ENCODE measurements at regions not wholly inside any gene's neighbourhood (a gene's known extent, or its start where the extent isn't known, plus 50 kb on each side); places are given as distances from the start of the nearest gene placed in this dataset.

DNA sequence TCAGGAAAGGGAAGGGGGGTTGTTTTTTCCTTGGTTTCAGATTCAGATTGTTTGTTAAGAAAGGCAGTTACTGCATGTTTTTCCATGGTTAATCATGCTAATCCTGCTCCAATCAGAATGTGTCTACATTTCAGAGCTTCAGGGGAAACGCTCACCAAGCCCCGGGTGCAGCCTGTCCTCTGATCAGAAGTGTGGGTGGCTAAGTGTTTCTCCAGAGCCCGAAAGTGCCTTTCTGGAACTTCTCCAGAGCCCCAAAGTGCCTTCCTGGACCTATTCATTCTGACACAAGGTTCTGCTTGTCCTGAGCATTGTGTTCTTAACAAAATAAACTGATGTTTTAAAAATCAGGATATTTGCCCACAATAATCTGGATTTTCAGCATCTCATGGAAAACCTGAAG, 359.0 kb upstream of the ZNF521 start:
- no peak for DNase-seq

DNA sequence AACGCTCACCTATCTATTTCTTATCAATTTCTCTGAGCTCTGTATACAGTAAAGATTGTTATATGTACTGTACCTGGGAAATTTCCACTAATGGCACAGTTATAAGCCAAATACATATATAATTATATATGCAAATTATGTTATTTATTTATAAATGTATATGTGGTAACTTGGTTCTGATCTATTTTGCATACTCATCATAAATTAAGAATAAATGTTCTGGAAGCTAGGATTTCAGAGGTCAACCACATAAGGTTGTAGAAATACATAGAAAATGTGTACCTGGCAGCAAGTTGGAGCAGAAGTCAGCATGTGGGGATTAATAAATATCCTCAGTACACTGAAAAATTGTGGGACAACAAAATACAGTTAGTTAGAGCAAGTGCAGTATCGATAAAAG, 353.7 kb upstream of the ZNF521 start:
- DNase-seq, result no peak

DNA sequence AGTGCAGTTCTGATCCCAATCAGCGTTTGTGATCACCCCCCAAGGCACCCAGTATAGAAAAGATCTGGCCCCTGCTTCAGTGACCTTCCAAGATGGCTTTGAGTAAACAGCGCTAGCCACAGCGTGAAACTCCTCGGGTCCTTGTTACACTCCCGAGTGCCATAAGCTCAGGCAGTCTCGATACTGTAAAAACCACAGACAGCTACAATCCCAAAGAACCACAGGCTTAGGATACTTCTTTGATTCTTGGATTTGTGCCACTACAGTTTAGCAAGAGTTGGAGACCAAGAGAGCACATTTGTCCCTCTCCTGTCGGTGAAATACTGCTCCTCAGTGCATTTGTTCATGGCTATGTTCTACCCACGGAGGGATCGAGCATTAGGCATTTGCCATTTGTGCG, 352.5 kb upstream of the ZNF521 start:
- no peak for DNase-seq

DNA sequence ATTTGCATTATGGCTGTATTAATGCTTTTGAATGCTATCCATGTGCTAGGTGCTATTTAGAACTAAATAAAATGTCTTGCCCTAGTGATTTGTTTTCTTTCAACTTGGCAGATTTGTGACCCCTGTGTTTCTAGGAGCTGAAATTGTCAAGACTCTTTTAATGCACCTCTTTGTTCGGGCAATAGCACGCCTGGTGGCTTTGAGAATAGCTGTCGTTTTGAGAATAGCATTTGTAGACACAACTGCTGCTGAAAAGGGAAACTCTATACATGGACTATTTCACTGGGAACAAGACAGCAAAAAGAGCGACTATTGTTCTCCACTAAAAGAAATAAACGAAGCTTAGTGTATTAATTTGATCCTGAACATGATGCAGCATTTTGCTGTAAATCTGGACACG, 352.1 kb upstream of the ZNF521 start:
- no peak for DNase-seq

DNA sequence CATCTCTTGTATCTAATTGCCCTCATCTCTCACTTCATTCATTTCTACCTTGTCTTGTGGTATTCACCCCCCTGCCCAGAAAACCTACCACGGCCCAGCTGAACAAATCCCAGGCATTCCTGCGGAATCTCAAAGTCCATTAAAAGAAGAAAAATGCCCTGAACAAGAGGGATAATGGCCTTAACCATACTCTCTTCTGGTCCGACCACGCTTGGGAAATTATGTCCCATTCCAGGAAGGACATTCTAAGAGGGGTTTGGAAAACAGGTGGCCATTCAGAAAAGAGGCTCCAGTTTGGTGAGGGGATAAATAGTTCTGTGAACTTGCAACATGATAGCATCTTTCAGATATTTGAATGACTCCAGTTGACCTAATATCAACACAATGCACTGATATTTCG, 349.9 kb upstream of the ZNF521 start:
- DNase-seq, result no peak

DNA sequence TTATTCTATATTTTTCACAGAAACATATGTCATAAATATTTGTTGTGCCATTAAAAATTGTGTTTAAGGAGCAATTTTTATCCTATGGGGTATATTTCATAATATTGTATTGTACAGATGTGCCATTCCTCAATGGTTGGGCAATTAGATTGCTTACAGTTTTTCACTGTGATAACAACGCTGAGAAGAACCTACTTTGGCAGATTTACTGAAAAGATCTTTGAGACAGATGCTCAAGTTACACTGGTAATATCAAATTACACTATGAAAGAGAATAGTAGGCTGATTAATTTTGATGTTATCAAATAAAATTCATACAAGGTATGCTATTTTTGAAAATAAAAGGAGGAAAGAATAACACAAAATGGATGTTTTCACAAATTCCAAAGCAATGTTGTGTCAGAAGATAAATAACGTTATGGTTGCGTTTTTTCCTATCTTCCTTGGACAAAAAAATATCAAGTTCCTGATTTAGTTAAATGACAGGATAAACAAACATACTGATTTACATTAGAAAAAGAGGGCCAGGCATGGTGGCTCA, 335.1 kb upstream of the ZNF521 start:
- DNase-seq, result no peak

DNA sequence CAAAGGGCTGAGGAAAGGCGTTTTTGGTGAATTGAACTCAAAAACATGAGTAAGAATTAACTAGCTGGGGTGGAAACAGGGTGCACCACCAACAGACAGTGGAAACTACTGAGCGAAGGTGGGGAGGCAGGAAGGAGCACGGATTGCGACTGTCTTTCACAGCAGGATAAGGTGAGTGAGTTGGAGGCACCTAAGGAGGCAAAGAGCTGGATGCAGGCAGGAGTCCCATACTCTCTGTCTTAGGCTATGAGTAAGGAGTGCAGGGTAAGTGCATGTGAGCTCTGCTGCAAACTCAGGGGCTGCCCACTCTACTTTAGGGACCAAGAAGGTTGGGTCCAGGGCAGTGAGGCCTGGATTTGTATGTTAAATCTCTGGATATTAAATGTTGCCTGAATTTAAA, 333.1 kb upstream of the ZNF521 start:
- no peak for DNase-seq

DNA sequence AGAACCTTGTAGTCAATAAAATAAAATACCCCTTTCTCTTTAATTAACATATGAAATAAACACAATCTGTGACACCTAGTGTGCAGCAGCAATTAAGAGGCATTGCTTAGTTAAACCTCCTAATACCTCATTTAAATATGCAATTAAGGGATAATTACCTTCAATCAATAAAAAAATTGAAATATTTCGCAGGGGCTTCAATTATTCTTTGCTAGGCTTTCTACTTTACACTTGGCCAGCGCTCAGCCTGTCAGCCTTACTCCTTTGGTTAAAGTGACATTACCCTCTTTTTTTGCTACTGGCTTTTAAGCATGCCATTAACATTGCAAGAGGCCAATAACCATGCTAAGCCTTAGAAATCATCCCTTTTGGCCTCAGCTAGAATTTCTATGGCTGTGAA, 327.5 kb upstream of the ZNF521 start:
- no peak for DNase-seq

DNA sequence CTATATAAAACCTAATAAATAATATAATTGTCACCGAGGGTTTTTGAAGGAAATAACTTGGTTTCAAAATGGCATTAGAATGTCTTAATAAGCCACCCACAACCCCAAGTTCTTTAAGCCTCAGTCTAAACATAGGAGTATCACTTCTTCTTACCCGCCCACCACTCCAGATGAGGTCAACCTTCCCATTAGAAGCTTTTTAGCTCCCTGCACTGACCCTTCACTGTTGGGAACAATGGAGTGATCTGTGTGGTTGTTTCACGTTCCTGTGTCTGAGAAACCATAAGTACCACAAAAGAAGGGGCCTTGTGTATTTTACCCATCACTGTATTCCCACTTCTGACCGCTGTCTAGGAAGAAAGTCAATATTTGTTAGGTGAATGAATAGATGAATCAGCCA, 326.3 kb upstream of the ZNF521 start:
- DNase-seq, result no peak

DNA sequence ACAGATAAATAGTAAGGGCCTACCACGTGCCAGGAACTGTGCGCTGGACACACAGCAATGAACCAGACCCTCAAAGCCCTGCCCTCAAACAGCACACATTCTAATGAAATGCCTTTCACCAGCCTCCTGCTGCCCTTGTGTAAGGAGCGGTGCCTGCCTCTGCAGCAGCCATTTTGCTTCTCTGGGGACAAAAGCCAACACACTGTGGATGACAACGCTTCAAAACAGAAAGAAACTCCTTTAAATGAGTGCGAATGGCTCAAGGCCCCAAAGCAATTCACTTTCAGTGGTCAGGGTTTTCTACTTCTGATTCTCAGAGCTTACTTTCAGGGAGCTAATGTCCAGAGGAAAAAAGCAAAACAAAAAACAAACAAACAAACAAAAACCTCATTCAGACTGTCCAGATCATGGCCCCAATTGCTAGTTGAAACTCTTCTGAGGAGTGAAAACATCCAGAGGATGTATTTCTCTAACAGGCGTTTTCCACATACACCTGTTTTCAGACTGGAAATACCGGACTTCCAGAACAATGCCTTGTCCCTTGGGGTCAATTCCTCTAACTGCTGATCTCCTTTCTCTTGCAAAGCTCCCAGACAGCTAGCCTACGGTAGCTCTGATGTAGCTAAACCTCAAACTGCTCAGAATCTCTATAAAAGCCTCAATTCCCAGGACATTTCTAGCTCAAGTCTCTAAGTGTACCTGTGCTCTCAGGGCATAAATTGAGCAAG, 323.3 kb upstream of the ZNF521 start:
- peak; percentile 4 for DNase-seq

DNA sequence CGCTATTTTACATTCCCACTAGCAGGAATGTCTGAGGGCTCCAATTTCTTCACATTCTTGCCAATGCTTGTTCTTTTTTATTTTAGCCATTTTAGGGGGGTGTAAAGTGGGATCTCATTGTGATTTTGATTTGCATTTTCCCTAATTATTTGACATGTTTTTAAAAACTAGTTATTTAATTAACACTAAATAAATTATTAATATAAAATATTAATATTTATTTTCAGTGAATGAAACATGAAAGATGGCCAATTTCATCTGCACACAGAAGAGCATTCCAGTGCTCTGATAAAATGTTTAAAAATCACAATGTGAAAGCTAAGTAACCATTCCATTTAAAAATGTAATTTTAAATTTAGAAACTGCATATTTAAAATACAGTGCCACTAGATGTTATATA, 322.2 kb upstream of the ZNF521 start:
- no peak for DNase-seq

DNA sequence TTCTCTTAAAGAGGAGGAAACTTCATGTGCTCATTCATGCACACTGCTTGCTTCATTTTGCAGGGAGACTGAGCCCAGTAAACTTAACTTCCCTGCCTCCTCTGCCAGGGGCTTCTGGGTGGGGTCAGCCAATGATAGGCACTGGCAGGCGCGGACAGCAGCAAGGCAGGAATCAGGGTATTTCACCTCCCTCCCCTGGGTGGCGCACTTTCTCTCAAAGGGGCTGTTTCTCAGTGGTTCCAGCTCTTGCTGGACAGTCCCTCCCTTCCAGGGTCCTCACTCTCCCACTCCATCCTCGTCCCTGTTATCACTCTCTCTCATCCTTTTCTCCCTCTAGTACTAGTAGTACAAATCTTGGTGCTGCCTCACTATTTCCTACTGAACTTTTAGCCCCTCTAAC, 320.5 kb upstream of the ZNF521 start:
- no peak for DNase-seq

DNA sequence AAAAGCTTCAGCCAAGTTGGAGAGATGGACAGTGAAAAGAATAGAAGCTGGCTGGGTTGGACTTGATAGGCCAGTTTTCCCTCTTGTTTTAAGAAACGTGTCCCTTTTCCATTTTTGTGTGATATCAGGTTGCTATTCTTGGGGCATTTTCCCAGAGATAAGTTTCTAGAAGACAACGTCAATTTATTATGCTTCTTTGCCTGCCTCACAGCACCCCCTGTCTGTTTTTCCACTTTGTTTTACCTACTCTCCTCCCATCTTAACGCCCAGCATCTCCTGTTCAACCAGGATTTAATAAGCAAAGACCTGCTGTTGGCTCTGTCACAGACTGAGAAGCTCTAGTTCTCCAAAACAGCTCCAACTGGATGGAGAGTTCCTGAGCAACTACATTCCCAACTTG, 317.8 kb upstream of the ZNF521 start:
- peak; percentile 36 for DNase-seq

DNA sequence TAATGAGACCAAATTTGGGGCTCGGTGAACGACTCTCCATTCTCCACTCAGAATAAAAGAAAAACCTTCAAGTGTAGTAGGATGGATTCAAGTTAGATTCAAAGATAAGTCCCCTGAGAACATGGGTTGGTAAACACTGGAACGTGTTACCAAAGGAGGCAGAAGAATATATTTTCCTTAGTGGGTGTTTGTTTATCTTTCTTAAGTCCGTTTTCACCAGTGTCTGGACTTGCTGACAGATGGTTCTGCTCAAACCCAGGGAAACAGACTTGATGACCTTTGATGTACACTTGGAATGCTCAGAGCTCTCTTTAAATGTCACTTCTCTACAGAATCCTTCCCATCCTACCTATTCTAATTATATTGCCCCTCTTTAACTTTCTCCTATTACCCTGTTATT, 310.3 kb upstream of the ZNF521 start:
- no peak for DNase-seq

DNA sequence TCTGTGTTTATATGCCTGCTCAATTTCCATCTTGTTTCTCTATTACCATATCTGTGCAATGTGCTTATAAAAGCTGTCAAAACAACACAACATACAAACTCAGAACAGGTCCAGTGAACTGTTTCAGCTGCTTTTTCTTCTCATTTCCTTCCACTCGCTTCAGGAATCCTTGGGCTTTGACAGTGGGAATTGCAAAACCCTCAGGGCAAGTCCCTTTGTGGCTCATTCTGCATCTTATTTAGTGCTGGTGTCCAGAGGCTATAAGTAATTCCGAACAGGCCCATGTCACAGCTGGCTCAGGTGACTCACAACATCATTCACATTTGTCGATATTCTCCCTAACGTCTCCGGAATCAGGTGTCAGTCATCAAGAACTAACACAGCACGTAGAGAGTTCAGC, 309.9 kb upstream of the ZNF521 start:
- DNase-seq, result no peak

DNA sequence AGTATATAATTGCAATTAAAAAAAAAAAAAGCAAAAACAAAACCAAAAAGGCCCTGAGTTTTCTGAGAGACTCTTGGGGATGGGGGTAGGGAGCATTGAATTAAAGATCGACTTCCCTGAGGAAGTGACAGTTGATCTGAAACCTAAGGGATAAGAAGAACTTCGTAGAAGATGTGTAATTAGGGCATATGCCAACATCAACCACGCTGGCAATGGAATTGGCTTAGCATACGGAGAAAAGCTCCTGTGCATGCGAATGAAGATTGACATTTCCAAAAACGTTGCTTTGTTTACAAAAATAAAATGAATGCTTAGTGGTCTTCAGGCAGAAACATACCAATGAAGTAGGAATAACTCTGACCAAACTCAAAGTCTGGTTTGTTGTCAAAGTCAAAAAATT, 307.6 kb upstream of the ZNF521 start:
- DNase-seq, result no peak

DNA sequence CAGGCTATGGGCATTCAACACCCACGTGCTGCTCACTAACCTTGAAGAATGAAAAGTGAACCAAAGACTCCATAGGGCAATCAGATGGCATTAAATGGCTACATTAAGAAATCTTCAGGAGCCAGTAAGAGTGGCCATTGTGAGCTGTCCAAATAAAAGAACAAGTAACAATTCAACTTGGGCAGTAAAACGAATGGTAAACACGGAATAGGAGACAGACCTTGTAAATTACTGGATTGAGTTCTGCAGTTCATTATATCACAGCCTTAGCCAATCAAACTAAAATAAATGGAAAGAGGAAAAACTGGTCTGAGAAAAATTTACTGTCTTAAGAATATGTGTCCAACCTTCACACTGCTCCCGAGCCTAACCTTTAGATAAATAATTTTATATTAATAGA, 306.5 kb upstream of the ZNF521 start:
- DNase-seq, result no peak

DNA sequence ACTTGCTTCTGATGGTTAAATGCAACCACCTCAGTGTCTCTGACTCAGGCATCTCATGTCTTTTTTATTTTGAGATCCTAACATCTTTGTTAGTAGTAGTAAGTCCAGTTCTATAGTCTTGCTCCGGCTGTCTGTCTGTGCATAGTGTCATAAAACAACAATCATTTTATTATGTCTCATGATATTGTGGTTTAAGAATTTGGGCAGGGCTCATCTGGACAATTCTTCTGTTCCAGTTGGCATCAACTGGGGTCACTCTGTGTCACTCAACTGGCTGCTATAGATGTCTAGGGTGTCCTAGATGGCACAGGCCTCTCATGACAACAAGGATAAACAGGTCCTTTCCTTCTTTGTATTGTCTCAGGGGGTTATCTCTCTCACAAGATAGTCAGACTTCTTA, 299.6 kb upstream of the ZNF521 start:
- DNase-seq, result no peak

DNA sequence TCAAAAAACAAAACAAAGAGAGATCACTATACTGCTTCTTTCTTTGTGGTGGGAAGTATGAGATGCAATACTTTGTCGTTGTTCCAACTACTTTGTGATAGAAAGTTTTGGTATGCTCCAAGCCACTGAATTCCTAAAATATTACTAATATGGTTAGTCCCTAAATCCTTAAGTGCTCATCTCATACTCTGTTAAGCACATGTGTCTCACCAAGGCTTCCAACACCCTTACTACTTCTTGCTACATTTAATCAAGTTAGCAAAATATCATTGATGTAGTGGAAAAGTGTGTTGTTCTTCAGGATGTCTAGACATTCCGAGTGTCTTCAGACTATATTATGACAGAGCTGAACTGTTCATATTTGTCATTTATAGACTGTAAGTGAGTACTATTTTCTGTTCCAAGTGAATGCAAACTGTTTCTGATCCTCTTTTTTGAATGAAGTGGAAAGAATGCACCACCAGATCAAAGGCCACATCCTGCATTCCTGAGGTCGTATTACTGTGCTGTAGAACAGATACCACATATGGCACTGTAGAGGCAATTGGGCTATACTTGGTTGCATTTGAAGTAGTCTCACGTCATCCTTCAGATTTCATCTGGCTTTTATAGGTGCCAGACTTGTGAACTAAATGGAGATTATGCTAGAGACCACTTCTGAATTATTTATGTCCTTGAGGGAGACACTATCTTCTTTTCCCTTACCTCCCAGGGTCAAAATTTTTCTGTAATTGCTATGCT, 298.4 kb upstream of the ZNF521 start:
- peak; percentile 6 for DNase-seq

DNA sequence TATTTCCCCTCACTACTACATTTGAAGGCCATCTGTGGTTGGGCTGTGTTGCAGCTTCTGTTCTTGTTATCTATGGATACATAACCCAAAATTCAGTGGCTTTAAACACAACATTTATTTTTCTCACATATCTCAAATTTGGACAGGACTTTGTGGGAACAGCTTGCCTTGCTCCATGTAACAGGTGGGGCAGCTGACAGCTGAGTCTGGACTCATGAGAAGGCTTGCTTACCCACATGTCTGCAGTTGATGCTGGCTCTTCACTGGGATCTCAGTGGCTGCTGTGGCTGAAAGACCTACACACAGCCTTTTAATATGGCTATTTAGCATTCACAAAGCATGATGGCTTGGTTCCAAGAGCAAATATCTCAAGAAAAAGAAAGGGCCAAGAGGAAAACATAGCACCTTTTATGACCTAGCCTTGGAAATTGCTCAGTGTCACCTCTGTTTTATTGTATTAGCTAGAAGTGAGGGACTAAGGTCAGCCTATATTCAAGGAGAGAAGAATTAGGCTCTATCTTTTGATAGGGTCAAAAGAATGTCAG, 296.8 kb upstream of the ZNF521 start:
- no peak for DNase-seq

DNA sequence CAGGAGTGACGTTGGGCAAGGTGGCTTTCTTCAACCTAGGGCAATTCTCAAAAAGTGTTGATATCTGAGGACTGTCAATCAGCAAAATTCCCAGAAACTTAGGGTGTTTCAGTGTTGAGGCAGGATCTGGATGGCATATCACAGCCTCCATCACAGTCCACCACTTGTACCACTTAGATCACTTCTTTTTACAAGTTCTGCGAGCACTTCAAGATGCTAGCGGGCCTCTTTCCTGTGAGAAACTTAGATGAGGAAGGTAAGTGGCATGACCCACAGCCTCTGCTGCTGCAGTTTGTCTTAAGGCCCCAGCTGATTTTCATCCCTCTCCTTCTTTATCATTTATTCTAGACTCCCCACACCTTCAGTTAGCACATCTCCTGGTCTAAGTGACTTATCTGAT, 295.4 kb upstream of the ZNF521 start:
- no peak for DNase-seq

DNA sequence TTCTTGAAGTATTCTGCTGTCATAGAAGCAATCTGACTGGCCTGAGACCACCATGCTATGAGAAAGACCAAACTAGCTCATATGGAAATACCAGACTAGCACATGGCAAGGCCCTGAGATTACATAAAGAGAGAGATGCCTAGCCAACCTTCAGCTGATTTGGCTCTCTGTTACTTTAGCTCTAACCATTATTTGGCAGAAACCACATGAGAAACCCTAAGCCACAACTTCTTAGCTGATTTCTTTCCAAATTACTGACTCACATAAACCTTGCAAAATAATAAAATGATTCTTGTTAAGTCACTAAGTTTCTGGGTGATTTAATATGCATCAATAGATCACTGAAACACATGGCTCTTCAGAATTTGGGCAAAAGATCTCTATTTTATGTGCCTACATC, 295.0 kb upstream of the ZNF521 start:
- no peak for DNase-seq

DNA sequence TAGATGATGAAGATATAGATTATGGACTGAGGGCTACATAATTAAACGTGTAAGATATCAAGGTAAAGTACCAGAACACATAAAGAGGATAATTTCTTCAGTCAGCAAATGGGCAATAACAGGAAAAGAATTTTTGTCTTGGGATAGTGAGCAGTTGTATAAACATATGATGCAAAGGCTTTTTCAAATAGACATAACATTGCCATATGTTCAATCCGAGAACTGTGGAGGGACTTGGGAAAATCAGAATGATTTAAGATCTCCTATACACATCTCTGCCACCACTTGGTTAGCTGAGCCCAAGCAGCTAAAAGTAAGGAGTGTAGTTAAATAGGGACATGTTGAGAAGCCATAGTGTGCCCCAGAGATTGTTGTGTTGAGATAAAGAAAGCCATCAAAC, 287.6 kb upstream of the ZNF521 start:
- DNase-seq, result no peak

DNA sequence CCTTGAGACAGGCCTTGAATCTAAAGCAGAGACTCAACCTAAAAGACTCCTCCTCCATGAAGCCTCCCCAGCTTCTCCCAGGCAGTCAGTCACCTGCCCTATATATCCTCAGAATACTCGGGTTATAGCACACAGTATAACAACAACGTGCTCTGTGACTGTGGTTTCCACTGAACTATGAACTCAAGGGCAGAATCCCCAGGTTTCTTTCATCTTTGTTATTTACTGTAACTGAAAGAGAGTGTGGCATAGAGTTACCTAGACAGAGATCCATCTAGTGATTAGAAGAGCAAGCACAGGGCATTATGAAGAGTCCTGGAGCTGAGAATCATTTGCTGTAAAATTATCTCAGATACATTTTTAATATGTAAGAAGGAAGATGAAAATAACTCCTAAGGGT, 281.6 kb upstream of the ZNF521 start:
- no peak for DNase-seq
